B cell (primary cell): ENCODE measurements at regions not wholly inside any gene's neighbourhood (a gene's known extent, or its start where the extent isn't known, plus 50 kb on each side); places are given as distances from the start of the nearest gene placed in this dataset.
"Not testable (repeated sequence)": the region's sequence is repeated elsewhere in the genome, so short reads cannot be mapped to it uniquely, and the experiment has no call there.

Experiments
- ATAC-seq: fragments of 200-7000 bp; cut with Tn5 transposase; one replicate; pipeline ENCODE4 v1.10.0; 2021; ENCODE audit warnings: low read depth, mild to moderate bottlenecking, moderate number of reproducible peaks, moderate library complexity
- CTCF ChIA-PET: fragments of 350-600 bp; sonication (Branson Sonifier 250); formaldehyde crosslinking; loops from one replicate; lab custom pipeline; 2021; ENCODE audit warnings: antibody characterized with exemption, inconsistent platforms; lab: Charles Lee
- POLR2A ChIA-PET: fragments of 350-600 bp; sonication (Branson Sonifier 250); formaldehyde crosslinking; loops from one replicate; lab custom pipeline; 2021; ENCODE audit warnings: antibody characterized with exemption; lab: Charles Lee
- DNase-seq: peaks from one replicate; pipeline ENCODE4 v3.0.0; 2013
- H2AFZ ChIP-seq: 2 replicates; pipeline ENCODE4 v1.6.1; 2012; ENCODE audit warnings: mild to moderate bottlenecking, low read depth, low read length; ENCODE audit not compliant: insufficient read depth, poor library complexity, severe bottlenecking
- H3K27ac ChIP-seq, 2 donors: 1 replicate in 1 of 2; 2 replicates in 1 of 2; pipeline ENCODE4 v1.5.1; 2012 to 2013; ENCODE audit warnings: low read length in 2 of 2, mild to moderate bottlenecking in 2 of 2, moderate library complexity in 1 of 2
- H3K27me3 ChIP-seq, 4 experiments: fragments of 200-600 bp in 1 of 4; sonication (generic) in 1 of 4; replicated peaks in 1 of 4; 1 replicate in 2 of 4; 2 replicates in 2 of 4; pipeline versions ENCODE4 v1.6.1 to v1.7.0; 2013 to 2016; ENCODE audit warnings: low read length in 3 of 4, mild to moderate bottlenecking in 2 of 4, mixed read lengths in 1 of 4, moderate library complexity in 1 of 4; ENCODE audit not compliant: insufficient read depth in 4 of 4, control insufficient read depth in 3 of 4; ENCODE audit errors: control extremely low read depth in 1 of 4
- H3K36me3 ChIP-seq, 2 experiments: replicated peaks in 1 of 2; 1 replicate in 1 of 2; 2 replicates in 1 of 2; pipeline versions ENCODE4 v1.6.1 to v1.7.1; 2013; ENCODE audit warnings: low read length in 1 of 2; ENCODE audit not compliant: insufficient read depth in 2 of 2, control insufficient read depth in 1 of 2; ENCODE audit errors: control extremely low read depth in 1 of 2, extremely low read depth in 1 of 2
- H3K4me1 ChIP-seq, 2 donors: fragments of 200-600 bp in 1 of 2; sonication (generic) in 1 of 2; 1 replicate in 1 of 2; 2 replicates in 1 of 2; pipeline versions ENCODE4 v1.5.1 to v1.6.1; 2013 to 2017; ENCODE audit warnings: low read length in 2 of 2; ENCODE audit not compliant: control insufficient read depth in 2 of 2, insufficient read depth in 2 of 2
- H3K4me2 ChIP-seq: replicated peaks from 2 replicates; pipeline ENCODE3; 2012; ENCODE audit warnings: mild to moderate bottlenecking, low read depth, low read length; ENCODE audit not compliant: poor library complexity, severe bottlenecking
- H3K4me3 ChIP-seq, 5 experiments: fragments of 200-600 bp in 1 of 5; sonication (generic) in 1 of 5; 1 replicate in 3 of 5; 2 replicates in 2 of 5; pipeline versions ENCODE4 v1.5.1 to v1.7.0; 2011 to 2016; ENCODE audit warnings: low read length in 4 of 5, mild to moderate bottlenecking in 4 of 5, low read depth in 2 of 5, control low read depth in 1 of 5, moderate library complexity in 1 of 5; ENCODE audit not compliant: insufficient read depth in 1 of 5; ENCODE audit errors: control extremely low read depth in 1 of 5, extremely low read depth in 1 of 5
- H3K79me2 ChIP-seq: fragments of 200-600 bp; sonication (generic); one replicate; pipeline ENCODE4 v1.6.0; 2016; ENCODE audit warnings: low read length; ENCODE audit not compliant: control insufficient read depth, insufficient read depth
- H3K9ac ChIP-seq: fragments of 200-600 bp; sonication (generic); 2 replicates; pipeline ENCODE4 v1.6.1; 2017; ENCODE audit warnings: mild to moderate bottlenecking, low read length, moderate library complexity
- H3K9me3 ChIP-seq, 3 donors: one replicate each; pipeline versions ENCODE4 v1.6.1 to v1.7.1; 2013; ENCODE audit warnings: low read length in 2 of 3; ENCODE audit not compliant: control insufficient read depth in 2 of 3, insufficient read depth in 1 of 3; ENCODE audit errors: control extremely low read depth in 1 of 3
- H4K20me1 ChIP-seq: 2 replicates; pipeline ENCODE4 v1.6.0; 2012; ENCODE audit warnings: mild to moderate bottlenecking, low read length; ENCODE audit not compliant: insufficient read depth, control insufficient read depth, poor library complexity, severe bottlenecking
- H3K27ac Mint-ChIP-seq: one replicate; pipeline ENCODE4 v1.8.0; 2021; ENCODE audit warnings: mixed read lengths
- H3K27me3 Mint-ChIP-seq: one replicate; pipeline ENCODE4 v1.8.0; 2021; ENCODE audit warnings: mixed read lengths
- H3K4me1 Mint-ChIP-seq: one replicate; pipeline ENCODE4 v1.8.0; 2021; ENCODE audit warnings: mixed read lengths
- H3K4me3 Mint-ChIP-seq: one replicate; pipeline ENCODE4 v1.8.0; 2021; ENCODE audit warnings: mixed read lengths
- H3K9me3 Mint-ChIP-seq: one replicate; pipeline ENCODE4 v1.8.0; 2022; ENCODE audit warnings: mixed read lengths; ENCODE audit not compliant: insufficient read depth
- CTCF ChIP-seq: fragments of 200-600 bp; IDR thresholded peaks from one replicate; pipeline ENCODE4 v1.8.0; 2022; ENCODE audit warnings: antibody characterized with exemption, mild to moderate bottlenecking
- EZH2 ChIP-seq: IDR thresholded peaks from 2 replicates; pipeline ENCODE4 v1.6.1; 2012; ENCODE audit warnings: borderline replicate concordance, low read depth, mild to moderate bottlenecking, moderate library complexity, low read length; ENCODE audit not compliant: insufficient read depth, poor library complexity, severe bottlenecking
- WGBS: methylation state at CpG from one replicate; pipeline ENCODE4 v1.1.5; 2013; ENCODE audit warnings: missing lambda C conversion rate; ENCODE audit not compliant: insufficient coverage; 5-methylcytosine and 5-hydroxymethylcytosine counted together
- intact Hi-C: fragments of 100-400 bp; cut with micrococcal nuclease; formaldehyde crosslinking; loops from one replicate; pipeline ENCODE4 v1.10.0; 2022

- Mint-ChIP-seq H3K27ac (no peak overlapping the region), H3K4me3 (no peak overlapping the region), H3K4me1 (peaks cover 4% of the 10 kb centered on the region), H3K27me3 (no peaks in the 10 kb centered on the region), H3K9me3 (peaks cover 5% of the 10 kb centered on the region)
- no peaks in the 10 kb centered on the region for H4K20me1 ChIP-seq
- H3K9ac ChIP-seq: no peak overlapping the region
- no peak overlapping the region for H3K4me2 ChIP-seq
- no peak overlapping the region for H2AFZ ChIP-seq
- POLR2A ChIA-PET: no interaction called here
- DNase-seq: no peak
- no peaks in the 10 kb centered on the region for H3K36me3 ChIP-seq
- CTCF ChIA-PET: no interaction called here
- H3K27me3 ChIP-seq: no peaks in the 10 kb centered on the region
- no peaks in the 10 kb centered on the region for H3K9me3 ChIP-seq
- TF ChIP-seq EZH2: no peak
- no peak for TF ChIP-seq CTCF
- H3K4me3 ChIP-seq: no peak overlapping the region
- no peaks in the 10 kb centered on the region for H3K4me1 ChIP-seq
- no peaks in the 10 kb centered on the region for H3K79me2 ChIP-seq
- WGBS: no CpG with 5 or more reads among the region's 1 CpG
- intact Hi-C loops: no loop called here
- H3K27ac ChIP-seq: no peak overlapping the region
- no peak for ATAC-seq
Observed at GRCh38 chr2:176926453-176926852, 286.1 kb upstream of the HNRNPA3 start.

GRCh38 chr2:176929387-176929786 lies 283.2 kb upstream of the HNRNPA3 start:
- H3K4me1 Mint-ChIP-seq: peaks cover 11% of the 10 kb centered on the region
- H3K9ac ChIP-seq, H3K36me3 ChIP-seq, intact Hi-C loops, H3K27me3 Mint-ChIP-seq, H3K4me3 ChIP-seq, H3K27ac ChIP-seq, ATAC-seq, POLR2A ChIA-PET, H3K4me3 Mint-ChIP-seq, CTCF ChIA-PET, H3K4me2 ChIP-seq, H3K79me2 ChIP-seq, DNase-seq, H3K4me1 ChIP-seq, H3K9me3 ChIP-seq, H3K9me3 Mint-ChIP-seq, H3K27ac Mint-ChIP-seq, H2AFZ ChIP-seq, H3K27me3 ChIP-seq, H4K20me1 ChIP-seq: not testable (repeated sequence)
- no CpG with 5 or more reads among the region's 2 CpGs for WGBS
